HG03575 (cell line): ENCODE measurements at regions not wholly inside any gene's neighbourhood (a gene's known extent, or its start where the extent isn't known, plus 50 kb on each side); places are given as distances from the start of the nearest gene placed in this dataset.

Experiments used
- ATAC-seq: cut with Tn5 transposase; IDR thresholded peaks from one replicate; pipeline ENCODE4 v1.9.1; 2021; ENCODE audit not compliant: unreplicated experiment, insufficient number of reproducible peaks, low FRiP score; ENCODE audit errors: extremely low read depth

GRCh38 chrX:43313035-43313434, 343.1 kb upstream of the MAOA start:
- no peak for ATAC-seq

DNA sequence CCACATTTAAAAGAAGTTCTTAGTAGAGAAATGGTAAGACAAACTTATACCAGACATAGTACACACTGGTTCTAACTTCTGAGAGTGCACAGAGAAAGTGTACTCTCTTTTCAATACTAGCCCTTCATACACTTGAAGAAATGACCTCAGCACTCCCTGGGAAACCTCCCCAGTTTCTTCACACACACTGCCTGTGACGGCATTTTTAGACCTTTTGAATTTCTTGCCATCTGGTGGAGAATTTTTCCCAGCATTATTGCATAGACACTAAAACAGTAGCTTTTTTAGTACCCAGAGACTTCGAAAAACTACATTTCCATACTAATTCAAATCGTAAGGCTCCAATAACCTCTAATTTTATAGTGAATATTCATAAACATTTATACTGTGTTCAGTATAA, 341.6 kb upstream of the MAOA start:
- ATAC-seq, result no peak

DNA sequence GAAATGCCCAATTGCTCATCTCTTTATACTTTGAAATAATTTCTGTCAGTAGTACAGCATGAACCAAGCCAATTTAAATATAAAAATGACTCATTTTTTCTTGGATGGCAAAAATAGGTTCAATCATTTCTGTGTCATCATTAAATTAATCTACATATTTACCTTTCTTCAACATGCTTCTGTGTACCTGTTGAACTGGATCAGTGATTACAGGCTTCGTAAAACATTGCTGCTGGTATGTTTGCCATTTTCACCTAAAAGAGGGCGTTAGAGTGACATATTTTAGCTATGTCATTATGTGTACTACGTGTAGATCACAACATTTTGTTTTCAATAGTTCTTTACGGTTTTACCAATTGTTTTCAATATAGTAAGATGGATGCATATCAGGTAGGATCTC, 340.5 kb upstream of the MAOA start:
- ATAC-seq, result no peak

GRCh38 chrX:43316146-43316545, 340.0 kb upstream of the MAOA start:
- no peak for ATAC-seq

DNA sequence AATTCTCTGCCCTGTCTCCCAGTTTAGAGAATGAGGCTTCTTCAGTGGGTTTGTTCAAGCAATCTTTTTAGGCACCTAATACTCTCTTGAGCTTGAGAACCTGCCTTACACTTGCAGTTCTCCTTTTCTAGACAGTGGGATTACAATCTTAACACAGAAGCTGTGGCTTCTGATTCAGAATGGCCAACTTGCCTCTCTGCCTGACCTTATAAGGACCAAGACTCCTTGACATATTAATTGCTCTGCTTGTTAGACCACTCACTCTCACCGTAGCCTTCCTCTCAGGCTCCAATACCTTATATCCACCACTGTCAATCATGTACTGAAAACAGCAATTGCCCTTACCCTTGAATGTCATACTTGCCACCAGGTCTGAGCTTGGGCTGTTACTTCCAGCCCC, 338.7 kb upstream of the MAOA start:
- ATAC-seq, result no peak

DNA sequence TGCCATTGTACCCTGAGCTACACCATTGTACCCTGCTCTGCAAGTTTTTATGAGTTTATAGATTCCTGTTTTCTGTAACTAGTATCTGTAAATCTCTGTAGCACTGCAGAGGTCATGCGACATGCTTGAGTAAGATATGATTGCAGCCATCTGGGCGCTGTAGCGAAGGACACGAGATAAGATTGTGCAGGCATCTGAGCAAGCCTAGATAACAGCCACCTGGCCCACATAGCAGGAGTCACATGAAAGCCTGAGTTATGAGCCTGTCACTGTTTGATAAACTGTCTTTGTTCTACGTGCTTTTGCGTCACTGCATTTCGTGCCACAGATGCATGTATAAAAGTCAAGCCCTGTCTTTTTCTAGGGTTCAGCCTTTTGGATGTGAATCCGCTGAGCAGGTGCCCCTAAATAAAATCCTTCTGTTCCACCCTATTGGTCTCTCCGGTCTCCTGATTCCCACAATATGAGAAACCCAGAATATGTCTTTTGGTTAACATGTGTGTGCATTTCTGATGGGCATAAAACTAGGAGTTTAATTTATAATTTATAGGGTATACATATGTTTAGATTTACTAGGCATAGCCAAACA, 327.6 kb upstream of the MAOA start:
- ATAC-seq, result no peak

- ATAC-seq, result no peak
Observed at GRCh38 chrX:43333543-43333942, 322.6 kb upstream of the MAOA start.

DNA sequence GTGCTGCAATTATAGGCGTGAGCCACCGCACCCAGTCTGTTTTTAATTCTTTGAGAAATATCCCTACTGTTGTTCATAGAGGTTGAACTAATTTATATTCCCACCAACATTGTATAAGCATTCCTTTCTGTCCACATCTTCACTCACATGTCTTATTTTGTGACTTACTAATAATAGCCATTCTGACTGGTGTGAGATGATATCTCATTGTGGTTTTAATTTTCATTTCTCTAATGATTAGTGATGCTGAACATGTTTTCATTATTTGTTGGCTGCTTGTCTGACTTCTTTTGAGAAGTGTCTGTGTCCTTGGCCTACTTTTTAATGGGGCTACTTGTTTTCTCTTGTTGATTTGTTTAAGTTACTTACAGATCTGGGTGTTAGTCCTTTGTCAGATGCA, 310.9 kb upstream of the MAOA start:
- no peak for ATAC-seq

- no peak for ATAC-seq
Observed at GRCh38 chrX:43349363-43349762, 306.7 kb upstream of the MAOA start.

DNA sequence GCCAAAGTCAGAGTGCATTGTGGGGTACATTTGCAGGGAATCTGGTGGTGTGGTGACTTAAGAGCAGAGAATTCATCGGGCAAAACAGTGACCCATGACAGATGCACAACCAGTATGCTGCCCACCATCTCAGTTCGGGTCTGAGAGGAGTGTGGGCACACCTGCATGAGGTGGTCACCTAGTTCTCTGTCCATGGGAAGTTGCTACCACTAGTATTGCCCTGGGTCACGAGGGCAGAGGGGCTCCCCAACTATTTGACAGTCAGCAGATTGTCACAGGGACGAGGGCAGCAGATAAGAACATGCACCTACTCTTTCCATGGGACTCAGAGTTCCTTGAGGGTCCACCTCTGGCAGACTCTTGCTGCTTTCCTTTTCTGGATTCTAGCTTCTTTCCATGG, 305.2 kb upstream of the MAOA start:
- no peak for ATAC-seq

DNA sequence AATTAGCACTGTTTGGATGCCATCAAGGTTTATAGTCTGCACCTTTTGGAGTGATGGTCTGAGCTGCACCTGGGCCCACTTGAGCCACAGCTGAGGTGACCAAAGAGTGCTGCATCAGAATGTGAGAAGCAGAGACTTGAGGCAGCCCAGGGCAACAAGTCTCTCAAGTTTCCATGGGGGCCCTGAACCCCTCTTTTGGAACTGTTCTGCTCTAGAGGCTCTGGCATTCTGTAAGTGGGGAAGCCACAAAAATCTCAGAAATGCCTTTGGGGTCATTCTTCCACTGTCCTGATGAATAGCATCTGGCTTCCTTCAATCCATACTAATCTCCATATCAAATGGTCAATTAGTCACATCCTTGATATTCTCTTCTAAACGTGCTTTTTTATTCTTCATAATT, 298.4 kb upstream of the MAOA start:
- ATAC-seq, result no peak

GRCh38 chrX:43373032-43373431, 283.1 kb upstream of the MAOA start:
- ATAC-seq, result no peak

DNA sequence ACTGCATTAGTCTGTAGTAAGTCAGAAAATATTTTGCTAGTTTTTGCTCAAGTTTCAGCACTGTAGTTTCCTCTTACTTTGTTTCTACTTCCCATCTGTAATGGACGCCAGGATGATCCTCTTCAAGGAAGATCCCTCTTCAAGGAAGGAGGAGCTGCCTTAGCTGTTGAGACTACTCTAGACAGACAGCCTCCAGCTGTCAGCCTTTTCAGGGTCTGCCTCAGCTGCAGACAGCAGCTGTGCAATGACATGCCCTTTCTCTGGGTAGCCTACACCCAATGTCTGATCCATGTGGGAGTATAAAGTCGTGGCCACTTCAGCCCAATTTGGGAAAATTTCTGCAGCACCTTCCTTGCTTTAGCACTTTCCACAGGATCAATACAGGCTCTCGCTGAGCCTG, 281.0 kb upstream of the MAOA start:
- no peak for ATAC-seq

GRCh38 chrX:43380704-43381103, 275.4 kb upstream of the MAOA start:
- ATAC-seq, result no peak

DNA sequence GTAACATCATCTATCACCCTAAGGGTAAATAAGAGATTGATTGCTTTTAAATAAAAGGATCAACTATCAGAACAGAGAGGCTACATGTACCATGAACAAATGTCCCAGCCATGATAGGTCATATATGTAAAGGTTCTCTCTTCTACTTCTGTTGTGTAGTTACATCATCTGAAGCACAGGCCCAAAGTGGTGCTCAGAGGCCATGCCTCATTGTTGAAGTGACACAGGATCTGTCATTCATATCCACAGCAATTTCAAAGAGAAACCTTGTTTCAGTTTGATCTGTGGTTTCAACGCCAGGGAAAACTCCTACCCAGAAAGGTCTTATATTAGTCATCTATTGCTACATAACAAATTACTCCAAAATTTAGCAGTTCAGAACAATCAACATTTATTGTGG, 269.2 kb upstream of the MAOA start:
- no peak for ATAC-seq

GRCh38 chrX:43405191-43405590, 250.9 kb upstream of the MAOA start:
- no peak for ATAC-seq

DNA sequence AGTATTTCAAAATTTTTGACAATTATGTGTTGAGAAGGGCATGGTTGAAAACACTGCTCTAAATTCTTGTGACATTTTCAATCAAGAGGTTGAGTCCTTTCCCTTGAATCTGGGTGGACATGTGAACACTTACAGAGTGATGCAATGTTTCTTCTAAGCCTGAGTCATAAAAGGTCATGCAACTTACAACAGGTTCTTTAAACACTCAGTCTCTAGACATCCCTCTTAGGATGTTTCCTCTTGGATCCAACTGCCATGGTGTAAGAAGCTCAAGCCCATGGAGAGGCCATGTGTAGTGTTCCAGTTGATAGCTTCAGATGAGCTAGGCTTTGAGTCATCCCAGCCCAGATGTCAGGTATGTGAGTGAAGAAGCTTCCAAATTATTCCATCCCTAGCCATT, 232.2 kb upstream of the MAOA start:
- ATAC-seq, result no peak

GRCh38 chrX:43436517-43436916, 219.6 kb upstream of the MAOA start:
- no peak for ATAC-seq

GRCh38 chrX:43446752-43447151, 209.3 kb upstream of the MAOA start:
- ATAC-seq, result no peak

GRCh38 chrX:43448688-43449087, 207.4 kb upstream of the MAOA start:
- no peak for ATAC-seq

DNA sequence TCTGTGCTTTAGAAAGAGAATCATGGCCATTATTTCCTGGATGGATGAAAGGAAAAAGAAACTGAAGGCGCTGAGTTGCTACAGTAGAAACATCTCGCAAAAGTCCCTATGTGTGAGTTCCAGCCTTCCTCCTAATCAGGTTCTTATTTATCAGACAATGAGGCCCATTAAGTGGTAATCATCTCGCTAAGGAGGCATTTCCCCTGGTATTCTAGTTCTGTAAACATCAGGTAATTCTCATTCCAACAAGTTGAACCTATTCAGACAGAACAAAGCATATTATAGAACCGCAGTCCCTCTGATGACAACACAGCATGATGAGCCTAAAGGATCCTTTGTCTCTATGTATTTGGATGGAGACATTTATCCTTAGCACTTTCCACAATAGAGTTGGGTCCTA, 205.7 kb upstream of the MAOA start:
- no peak for ATAC-seq
